Stimulated activated CD4-positive, alpha-beta T cell treated with anti-CD3 and anti-CD28 coated beads, Interleukin-15, amount 100 ng/mL, for 24 hours (primary cell): ENCODE measurements at regions not wholly inside any gene's neighbourhood (a gene's known extent, or its start where the extent isn't known, plus 50 kb on each side); places are given as distances from the start of the nearest gene placed in this dataset.
A peak's percentile ranks its signal among the peaks of the same experiment; 100 is the strongest.
"Not testable (repeated sequence)": the region's sequence is repeated elsewhere in the genome, so short reads cannot be mapped to it uniquely, and the experiment has no call there.

Experiments
- DNase-seq: peaks from one replicate; pipeline ENCODE4 v3.0.0-alpha.2; 2020

DNA sequence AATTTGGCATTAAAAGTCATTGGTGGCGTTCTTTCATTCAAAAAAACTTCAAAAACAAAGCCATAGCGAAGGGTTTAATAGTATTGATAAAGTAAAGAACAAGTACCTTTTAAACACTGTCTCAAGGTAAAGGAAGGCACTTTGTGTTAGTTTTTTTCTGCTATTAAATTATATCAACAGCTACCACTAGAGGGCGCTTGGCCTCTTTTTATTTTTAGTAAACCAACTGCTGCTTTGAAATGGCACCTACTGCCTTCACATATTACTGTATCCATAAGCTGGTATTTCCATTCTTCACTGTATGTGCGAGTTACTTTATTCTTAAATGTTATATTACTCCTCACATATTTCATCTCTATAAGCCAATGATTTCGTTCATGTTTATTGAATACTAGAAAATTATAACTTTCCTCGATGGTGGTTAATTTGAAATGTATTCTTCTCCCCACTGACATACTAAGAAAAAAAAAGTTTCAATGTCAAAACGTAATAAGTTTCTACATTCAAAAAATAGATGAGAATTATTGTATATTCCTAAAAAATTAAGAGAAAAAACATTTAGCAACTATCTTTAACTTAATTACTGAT is 125.7 kb upstream of the CXADR start:
- peak; percentile 47 for DNase-seq

DNA sequence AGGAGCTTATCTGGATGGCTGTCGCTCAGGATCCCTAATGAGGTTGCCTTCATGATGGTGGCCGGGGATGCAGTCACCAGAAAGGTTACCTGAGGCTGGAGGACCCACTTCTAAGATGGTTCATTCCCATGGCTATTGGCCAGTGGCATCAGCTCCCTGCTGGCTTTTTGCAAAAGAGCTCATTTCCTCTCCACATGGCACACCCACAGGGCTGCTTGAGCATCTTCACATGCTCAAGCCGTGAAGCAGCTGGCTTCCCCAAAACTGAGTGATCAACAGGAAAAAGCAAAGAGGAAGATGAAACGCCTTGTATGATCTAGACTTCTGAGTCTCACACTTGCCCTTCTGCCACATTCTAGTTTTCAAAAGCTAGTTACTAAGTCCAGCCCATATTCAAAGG is 124.6 kb upstream of the CXADR start:
- no peak for DNase-seq

DNA sequence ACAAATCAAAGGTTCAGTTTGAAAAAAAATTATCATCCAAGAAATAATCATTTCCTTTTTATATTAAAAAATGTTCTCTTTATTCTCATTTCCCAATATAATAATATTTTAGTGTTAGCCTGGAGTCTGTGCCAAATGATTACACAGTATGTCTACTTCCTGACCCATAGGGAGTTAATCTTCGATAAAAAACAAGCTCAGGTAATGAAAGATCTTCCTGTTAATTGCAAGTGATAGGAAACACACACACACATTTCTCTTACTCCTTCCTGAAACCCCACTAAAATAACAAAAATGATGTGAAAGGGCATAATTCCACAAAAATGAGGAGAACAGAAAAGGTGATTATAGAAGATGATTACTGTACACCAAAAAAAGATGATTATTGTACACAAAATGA is 123.5 kb upstream of the CXADR start:
- no peak for DNase-seq

DNA sequence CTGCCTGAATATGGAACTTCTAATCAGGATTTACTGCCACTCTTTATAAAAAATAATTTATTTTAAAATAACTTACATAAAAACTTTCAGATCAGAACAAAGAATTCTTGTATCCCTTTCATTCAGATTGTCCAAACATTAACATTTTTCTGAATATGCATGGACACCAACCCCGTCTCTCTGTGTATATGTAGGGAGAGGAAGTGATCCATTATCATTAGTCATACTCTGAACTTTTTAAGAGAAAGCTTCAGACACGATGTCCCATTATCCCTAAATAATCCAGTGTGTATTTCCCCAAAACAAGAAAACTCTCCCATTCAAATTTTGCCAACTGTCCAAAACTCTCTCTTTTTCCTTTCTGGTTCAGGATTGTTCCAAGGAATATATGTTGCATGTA is 122.3 kb upstream of the CXADR start:
- no peak for DNase-seq

DNA sequence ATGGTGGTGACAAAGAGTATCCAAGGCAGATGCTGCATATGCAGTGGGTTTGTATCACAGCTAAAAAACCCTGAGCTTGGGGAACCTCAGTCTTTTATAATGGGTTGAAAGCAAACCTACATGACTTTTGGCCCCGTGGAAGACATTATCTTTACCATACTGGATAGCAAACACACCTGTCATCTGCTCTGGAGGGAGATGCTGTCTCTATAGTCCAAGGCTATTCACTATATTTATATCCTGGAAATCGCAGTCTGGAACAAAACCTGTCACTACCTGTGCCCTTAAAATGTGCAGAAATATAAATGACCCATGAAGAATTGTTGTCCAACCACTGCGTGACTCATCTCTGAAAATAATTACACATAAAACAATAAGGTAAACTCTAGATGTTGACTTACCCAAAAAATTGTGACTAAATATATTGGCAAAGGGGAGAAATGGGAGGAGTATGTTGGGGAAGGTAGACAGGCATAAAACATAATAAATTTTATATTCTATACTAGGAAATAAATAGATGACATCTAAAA is 121.0 kb upstream of the CXADR start:
- no peak for DNase-seq

DNA sequence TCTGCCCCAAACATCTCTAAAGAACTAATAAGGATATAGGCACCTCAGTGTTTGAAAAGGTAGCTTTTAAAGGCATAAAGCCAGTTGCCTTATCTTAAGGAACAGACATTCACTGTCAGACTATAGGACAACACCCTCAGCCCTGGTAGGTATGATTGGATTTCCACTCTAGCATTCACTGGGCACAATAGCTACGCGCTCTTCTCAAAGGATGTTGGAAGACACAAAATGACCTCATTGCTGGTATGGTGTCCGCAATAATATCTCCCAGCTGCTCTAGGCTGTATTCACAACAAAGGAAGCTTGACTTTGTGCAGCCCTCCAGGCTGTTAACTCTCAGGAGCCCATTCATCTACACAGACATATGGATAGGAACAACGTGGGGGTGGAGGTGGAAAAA is 119.4 kb upstream of the CXADR start:
- no peak for DNase-seq

DNA sequence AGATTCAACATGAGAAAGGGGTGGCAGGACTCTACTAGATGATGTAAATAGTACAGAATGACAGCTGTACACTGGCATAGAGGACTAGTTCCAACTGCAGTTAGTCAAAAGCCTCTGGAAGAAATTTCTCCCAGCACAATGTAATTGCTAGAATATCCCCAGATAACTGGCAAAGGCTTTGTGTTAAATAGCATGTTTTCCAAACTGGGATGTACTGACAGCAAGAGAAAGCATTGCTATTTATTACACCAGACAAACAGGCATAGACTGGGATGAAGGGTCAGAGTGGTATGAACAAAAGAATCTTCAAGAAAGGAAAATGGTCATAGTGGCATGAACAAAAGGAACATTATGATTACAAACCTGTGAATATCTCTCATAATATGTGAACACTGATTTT is 115.9 kb upstream of the CXADR start:
- DNase-seq = no peak

DNA sequence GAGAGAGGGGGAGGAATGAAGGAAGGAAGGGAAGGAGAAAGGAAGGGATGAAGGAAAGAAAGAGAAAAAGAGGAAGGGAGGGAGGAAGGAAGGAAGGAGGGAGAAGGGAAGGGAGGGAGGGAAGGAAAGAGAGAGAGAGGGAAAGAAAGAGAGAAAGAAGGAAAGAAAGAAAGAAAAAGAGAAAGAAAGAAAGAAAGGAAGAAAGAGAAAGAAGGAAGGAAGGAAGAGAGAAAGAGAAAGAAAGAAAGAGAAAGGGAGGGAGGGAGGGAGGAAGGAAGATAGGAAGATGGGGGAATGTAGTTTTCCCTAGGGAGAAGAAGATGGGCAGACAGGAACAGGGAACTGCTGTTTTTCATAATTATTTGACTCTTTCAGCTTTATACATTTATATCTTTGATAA is 115.1 kb upstream of the CXADR start:
- no peak for DNase-seq

DNA sequence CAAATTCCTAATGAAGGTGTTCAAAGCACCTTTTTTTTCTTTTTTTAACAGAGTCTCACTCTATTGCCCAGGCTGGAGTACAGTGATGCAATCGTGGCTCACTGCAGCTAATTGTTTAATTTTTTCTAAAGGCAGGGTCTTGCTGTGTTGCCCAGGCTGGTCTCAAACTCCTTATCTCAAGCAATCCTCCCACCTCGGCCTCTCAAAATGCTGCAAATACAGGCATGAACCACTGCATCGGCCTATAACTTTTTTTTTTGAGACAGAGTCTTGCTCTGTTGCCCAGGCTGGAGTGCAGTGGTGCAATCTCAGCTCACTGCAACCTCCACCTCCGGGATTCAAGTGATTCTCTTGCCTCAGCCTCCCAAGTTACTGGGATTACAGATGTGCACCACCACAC is 113.9 kb upstream of the CXADR start:
- not testable (repeated sequence) for DNase-seq

DNA sequence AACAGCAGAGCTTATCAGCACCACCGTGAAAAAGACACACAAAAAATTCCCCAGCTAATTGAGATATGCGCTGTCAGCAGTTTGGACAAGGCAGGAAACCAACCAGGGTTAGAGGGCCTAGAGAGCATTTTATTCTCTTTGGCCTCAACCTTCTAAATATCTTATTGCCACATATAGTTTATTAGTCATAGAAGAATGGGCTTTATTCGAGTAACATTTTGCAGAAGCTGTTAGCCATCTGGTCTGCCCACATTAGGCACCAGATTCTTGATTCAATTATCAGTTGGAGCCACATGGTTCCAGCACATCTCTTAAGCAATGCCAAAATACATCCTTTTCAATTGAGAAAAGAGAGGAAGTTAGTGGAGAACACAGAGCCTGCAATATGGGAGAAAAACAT is 109.9 kb upstream of the CXADR start:
- no peak for DNase-seq

DNA sequence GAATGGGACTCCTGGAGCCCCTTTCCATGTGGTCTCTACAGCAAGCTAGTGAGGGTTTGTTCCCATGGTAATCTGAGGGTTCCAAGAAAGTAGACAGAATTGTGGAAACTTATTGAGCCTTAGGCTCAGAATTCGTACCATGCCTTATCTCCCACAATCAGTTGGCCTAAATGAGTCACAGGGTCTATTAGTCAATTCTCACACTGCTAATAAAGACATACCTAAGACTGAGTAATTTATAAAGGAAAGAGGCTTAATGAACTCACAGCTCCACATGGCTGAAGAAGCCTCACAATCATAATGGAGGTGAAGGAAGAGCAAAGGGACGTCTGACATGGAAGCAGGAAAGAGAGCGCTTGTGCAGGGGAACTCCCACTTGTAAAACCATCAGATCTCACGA is 106.6 kb upstream of the CXADR start:
- DNase-seq = no peak

DNA sequence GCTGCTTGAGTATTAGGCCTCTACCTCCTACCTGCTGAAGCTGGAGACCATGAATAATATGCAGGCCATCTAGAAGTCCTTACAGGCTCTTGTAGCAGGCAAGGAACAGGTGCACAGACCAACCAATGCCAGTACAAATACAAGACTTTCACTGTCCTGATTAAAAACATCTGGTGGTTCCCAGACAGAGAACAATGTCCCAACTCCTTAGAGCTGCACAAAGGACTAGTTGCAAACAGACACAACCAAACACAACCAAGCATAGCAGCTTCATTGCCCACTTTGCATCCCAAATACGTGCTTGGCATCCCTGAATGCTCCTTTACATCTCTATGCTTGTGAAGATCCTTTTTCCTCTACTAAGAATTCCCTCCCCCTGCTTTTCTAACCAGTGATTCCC is 98.1 kb upstream of the CXADR start:
- DNase-seq = no peak

DNA sequence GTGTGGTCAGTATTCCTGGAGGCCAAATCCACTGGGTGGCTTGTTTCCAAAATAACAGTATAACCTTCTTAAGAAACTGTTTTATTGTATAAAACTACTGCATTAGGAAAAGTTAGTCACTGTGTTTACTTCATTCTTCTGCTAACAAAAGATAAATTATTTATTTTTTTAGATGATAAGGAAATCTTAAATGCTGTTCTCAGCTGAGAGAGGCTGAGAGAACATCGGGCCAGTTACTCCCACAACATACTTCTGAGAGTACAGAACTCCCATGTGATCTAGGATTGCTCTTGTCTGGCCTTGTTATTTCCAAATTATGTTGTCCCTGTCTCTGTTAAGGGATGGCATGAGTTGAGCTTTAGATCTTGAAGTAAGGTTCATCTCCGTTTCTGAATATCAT is 96.7 kb upstream of the CXADR start:
- no peak for DNase-seq

DNA sequence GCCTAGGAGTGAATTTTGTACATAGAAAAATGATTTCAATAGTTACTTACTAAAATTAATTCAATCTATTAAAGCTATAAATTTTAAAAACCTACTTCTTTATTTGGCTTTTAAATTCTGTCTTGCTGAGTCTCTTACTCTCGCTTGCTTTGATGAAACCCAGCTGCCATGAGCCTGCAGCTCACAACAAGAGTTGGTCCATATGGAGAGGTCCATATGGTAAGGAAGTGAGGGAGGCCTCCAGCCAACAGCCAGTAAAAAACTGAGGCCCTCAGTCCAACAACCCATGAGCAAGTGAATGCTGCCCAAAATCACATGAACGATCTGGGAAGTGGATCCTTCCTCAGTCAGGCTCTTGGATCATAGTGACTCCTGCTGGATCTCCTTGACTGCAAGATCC is 89.9 kb upstream of the CXADR start:
- DNase-seq = no peak

DNA sequence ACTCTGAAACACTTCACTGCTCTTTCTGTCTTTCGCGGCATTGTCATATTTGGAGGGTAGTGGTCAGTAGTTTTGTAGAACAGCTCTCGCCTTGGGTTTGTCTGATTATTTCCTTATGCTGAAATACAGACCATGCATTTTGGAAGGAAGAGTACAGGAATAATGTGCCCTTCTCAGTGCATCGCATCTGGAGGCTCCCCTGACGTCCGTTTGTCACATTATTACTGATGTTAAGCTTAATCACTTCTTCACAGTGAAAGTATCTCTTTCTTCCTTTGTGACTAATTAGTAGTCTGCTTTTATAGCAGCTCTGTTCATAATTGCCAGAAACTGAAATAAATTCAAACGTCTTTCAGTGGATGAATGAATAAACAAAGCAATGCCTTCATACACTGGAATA is 85.7 kb upstream of the CXADR start:
- no peak for DNase-seq

DNA sequence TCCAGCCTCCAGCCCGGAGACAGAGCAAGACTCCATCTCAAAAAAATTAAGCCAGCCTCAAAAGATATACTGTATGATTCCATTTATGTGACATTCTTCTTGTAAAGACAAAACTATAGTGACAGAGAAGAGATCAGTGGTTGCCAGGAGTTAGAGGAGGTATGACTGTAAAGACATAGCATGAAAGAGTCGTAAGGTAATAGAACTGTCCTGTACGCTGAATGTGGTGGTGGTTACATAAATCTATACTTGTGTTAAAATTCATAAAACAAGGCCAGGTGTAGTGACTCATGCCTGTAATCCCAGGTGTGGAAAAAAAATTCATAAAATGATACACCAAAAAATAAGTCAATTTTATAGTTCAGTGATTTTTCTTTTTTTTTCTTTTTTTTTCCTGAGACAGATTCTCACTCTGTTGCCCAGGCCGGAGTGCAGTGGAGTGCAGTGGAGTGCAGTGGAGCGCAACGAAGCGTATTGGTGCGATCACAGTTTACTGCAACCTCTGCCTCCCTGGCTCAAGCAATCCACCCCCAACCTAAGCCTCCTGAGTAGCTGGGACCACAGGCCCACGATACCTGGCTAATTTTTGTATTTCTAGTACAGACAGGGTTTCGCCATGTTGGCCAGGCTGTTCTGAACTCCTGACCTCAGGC is 84.9 kb upstream of the CXADR start:
- no peak for DNase-seq

DNA sequence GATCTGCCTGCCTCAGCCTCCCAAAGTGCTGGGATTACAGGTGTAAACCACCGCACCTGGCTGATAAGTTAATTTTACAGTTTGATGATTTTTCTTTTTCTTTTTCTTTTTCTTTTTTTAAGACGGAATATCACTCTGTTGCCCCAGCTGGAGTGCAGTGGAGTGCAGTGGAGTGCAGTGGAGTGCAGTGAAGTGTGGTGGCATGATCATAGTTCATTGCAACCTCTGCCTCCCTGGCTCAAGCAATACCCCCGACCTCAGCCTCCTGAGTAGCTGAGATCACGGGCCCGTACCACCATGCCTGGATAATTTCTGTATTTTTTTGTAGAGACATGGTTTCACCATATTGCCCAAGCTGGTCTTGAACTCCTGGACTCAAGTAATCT is 84.4 kb upstream of the CXADR start:
- DNase-seq = no peak

DNA sequence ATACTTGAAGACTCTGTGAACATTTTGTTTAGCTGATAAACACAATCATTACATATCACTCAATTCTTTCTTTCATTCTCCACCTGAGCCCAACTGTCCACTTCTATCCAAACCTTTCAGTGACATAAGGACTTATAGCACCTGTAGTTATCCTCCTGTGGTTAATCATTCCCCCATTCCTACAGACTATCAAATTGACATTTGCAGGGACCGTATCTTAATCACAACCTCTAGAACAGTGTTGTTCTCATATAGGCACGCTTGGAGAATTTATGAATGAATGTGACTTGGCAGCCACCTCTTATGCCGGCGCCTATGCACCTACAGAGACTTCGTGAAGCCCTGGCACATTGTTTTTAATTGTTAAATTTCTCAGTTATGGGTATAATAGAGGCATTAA is 83.9 kb upstream of the CXADR start:
- no peak for DNase-seq

DNA sequence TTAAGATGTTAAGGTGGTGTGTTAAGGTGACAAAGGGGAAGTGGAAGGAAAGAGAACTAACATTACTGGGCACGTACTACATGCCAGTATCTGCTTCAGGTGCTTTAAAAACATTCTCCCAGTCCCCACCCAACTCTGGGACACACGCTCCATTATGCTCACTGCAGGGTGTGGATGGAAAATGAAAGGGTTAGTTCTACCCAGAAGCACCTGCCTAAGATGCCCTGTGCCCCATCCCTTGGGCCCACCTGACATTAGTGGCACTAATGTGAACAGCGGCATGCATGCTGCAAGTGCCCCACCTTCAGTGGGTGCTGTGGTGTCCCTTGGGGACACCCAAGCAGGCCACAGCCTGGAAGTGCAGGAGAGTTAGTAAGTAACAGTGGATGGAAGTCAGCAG is 82.9 kb upstream of the CXADR start:
- DNase-seq = no peak

DNA sequence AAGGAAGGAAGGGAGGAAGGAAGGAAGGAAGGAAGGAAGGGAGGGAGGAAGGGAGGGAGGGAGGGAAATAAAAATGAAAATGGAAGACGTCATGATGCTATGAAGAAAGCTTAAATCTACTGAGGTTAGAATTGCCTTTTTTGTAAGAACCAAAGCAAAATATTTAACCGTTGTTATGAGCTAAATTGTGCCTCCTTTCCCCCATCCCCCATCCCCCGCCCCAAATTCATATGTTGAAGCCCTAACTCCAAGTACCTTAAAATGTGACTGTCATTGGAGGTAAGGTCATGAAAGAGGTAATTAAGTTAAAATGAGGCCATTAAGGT is 80.1 kb upstream of the CXADR start:
- DNase-seq = no peak

DNA sequence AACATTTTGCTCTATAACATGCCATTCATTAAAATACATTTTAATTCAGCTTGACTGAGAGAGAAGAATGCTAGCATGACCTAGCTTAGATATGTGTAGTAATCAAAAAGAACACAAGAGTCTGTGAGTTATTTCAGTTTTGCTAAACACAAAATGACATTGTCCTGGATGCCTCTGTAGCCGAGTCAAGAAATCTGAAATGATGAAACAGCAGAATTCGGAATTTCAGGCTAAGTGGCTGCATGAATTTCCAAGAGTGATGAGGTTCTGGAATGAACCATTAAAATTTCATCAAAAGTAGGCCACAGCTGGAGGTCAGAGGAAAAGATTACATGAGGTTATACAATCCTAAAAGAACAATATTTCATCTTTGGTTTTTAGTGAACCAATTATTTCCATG is 79.1 kb upstream of the CXADR start:
- DNase-seq = no peak

DNA sequence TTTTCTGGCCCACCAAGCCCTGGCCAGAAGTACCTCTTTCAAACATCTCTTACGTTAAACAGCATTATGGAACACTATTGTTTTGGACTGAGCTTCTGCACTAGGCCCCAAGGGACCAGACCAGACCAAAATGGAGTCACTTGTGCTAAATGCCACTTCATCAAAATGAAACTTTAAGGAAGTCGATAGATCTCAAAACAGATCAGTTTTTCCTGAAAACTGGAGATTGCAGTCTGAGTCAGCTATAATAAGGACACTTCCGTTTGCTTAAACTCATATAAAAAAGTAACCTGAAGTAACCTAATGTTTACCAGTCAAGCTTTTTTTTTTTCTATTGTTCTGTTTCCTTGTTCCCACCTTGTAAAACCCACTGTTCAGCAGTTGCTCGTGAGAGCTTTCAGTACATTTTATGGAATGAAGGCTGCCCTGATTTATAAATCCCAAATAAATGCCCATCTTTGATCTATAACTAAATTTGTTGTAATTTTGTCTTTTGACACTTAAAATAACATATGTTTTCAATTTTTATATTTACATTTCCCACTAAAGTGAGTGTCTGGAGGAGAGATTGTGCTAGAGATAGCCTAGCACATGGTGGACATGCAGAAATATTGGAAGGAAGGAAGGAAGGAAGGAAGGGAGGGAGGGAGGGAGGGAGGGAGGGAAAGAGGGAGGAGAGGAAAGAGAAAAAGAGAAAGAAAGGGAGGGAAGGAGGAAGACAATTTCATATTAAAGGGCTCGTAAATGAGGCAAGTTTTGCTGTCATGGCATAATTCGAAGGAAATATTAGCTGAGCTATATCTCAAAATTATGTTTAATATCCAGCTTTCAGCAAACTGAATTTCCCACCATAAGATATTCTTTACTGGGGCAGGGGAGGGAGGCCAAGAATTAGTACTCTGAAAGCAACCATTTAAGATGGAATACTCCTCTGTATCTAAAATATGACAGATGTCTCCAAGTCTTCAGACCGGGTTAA is 77.0 kb upstream of the CXADR start:
- DNase-seq = no peak

DNA sequence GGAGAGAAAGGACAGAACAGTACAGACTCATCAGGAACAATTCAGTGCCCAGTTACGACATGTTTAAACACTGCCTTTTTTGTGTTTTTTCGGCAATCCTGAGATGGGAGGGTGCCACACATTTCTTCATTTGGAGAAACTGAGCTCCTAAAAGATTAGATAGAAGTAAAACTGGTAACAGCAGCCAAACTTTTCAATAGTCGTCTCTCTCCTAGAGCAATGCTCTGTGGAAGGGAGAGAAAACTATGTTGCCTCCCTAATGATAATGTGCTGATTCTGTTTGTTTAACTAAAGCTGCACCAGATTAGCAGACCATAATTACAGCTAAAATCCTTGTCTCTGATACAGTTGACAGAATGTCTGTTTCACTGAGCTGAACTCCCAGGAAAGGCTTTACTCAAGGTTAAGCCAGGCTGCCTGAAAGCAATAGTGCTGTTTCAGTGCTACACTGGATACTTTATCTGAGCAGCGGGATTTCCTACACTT is 76.2 kb upstream of the CXADR start:
- no peak for DNase-seq

DNA sequence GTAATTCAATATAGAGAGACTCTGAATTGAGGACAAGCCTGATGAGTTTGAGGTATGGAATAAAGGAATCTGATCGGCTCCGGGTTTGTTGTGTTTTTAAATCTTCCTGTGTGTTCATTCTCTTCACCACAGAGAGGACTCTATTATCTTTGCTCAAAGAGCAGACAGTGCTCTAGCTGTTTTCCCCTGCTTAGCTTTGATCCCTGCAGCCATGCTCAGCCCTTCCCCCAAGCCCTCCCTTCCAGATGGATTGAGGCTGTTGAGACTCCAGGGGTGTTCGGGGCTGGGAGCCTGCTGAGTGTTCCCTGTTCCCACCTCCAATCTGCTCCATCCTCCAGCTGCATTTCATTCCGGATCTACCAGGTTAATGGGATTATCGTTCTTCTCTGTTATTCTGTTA is 74.2 kb upstream of the CXADR start:
- DNase-seq = no peak
